ENCODE measurements at regions not wholly inside any gene's neighbourhood (a gene's known extent, or its start where the extent isn't known, plus 50 kb on each side); places are given as distances from the start of the nearest gene placed in this dataset.

DNA sequence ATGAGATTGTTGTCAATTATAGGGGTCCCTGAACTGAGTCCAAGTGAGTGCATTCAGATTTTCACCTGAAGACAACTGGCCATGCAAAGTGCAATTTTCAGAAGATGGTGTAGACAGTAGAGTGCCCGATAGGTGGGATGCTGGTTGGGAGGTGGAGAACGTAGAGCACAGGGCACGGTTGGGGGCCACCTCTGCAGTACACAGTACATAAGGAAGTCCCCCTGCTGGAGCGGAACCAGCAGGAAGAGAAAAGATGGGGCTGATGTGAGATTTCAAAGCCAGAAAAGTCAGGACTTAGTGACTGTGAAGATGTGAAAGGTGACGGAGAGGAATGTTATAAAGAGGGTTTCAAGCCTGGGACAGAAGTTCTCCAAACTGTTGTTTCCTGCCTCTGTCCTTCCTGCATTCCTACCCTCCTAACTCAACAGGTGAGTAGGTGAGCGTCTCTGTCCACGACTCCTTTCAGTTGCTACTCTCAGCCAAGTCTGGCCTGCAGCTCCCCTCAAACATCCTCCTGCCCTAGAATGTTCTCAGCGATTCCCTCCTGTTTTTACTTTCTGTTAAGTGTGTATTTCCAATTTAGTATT, 330.8 kb downstream of the PRL start:
- TF ChIP-seq, protein P1, sequence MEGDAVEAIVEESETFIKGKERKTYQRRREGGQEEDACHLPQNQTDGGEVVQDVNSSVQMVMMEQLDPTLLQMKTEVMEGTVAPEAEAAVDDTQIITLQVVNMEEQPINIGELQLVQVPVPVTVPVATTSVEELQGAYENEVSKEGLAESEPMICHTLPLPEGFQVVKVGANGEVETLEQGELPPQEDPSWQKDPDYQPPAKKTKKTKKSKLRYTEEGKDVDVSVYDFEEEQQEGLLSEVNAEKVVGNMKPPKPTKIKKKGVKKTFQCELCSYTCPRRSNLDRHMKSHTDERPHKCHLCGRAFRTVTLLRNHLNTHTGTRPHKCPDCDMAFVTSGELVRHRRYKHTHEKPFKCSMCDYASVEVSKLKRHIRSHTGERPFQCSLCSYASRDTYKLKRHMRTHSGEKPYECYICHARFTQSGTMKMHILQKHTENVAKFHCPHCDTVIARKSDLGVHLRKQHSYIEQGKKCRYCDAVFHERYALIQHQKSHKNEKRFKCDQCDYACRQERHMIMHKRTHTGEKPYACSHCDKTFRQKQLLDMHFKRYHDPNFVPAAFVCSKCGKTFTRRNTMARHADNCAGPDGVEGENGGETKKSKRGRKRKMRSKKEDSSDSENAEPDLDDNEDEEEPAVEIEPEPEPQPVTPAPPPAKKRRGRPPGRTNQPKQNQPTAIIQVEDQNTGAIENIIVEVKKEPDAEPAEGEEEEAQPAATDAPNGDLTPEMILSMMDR (IDR thresholded peaks at IDR 0.05) = no peak
- TF ChIP-seq POLR2A (IDR thresholded peaks at IDR 0.05) = no peak

All from heart left ventricle (tissue), 13 donors.